Chondrocyte (in vitro differentiated cells): ENCODE measurements at regions not wholly inside any gene's neighbourhood (a gene's known extent, or its start where the extent isn't known, plus 50 kb on each side); places are given as distances from the start of the nearest gene placed in this dataset.

ENCODE experiments used
- DNase-seq: peaks from one replicate; pipeline ENCODE4 v3.0.0; 2021; ENCODE audit warnings: mixed read lengths, low spot score
- H3K27ac Mint-ChIP-seq: one replicate; pipeline ENCODE4 v1.8.0; 2021; ENCODE audit warnings: mild to moderate bottlenecking, moderate library complexity, mixed read lengths; ENCODE audit not compliant: unreplicated experiment
- H3K27me3 Mint-ChIP-seq: 2 replicates; pipeline ENCODE4 v1.8.0; 2021; ENCODE audit warnings: low read depth, mixed read lengths
- H3K36me3 Mint-ChIP-seq: 2 replicates; pipeline ENCODE4 v1.8.0; 2021; ENCODE audit warnings: low read depth, mixed read lengths
- H3K4me1 Mint-ChIP-seq: 2 replicates; pipeline ENCODE4 v1.8.0; 2021; ENCODE audit warnings: low read depth, mild to moderate bottlenecking, mixed read lengths
- H3K4me3 Mint-ChIP-seq: one replicate; pipeline ENCODE4 v1.8.0; 2021; ENCODE audit warnings: mild to moderate bottlenecking, moderate library complexity, mixed read lengths; ENCODE audit not compliant: unreplicated experiment
- H3K9me3 Mint-ChIP-seq: 2 replicates; pipeline ENCODE4 v1.8.0; 2021; ENCODE audit warnings: low read depth, mixed read lengths
- CTCF ChIP-seq: fragments of 200-600 bp; sonication (generic); IDR thresholded peaks from 2 replicates; pipeline ENCODE4 v1.5.0; 2021; ENCODE audit warnings: antibody characterized with exemption, mild to moderate bottlenecking, moderate library complexity

- H3K4me1 Mint-ChIP-seq: peaks cover 10% of the 10 kb centered on the region
- H3K27ac Mint-ChIP-seq: no peak overlapping the region
- no peak overlapping the region for H3K4me3 Mint-ChIP-seq
- no peak for TF ChIP-seq CTCF
- H3K9me3 Mint-ChIP-seq: peaks cover 10% of the 10 kb centered on the region
- DNase-seq: no peak
- no peaks in the 10 kb centered on the region for H3K27me3 Mint-ChIP-seq
- peaks cover 2% of the 10 kb centered on the region for H3K36me3 Mint-ChIP-seq
These were observed 1511.1 kb downstream of the TECRL start for GRCh38 chr4:62898115-62898514.

- H3K4me3 Mint-ChIP-seq: no peak overlapping the region
- TF ChIP-seq CTCF: no peak
- H3K4me1 Mint-ChIP-seq: peaks cover 10% of the 10 kb centered on the region
- H3K9me3 Mint-ChIP-seq: peaks cover 10% of the 10 kb centered on the region
- DNase-seq: no peak
- no peak overlapping the region for H3K27ac Mint-ChIP-seq
- H3K36me3 Mint-ChIP-seq: peaks cover 2% of the 10 kb centered on the region
- H3K27me3 Mint-ChIP-seq: no peaks in the 10 kb centered on the region
These were observed 1512.5 kb downstream of the TECRL start for GRCh38 chr4:62896721-62897120.

GRCh38 chr4:62881901-62882300 lies 1527.3 kb downstream of the TECRL start:
- H3K4me3 Mint-ChIP-seq: no peak overlapping the region
- no peak overlapping the region for H3K27ac Mint-ChIP-seq
- no peaks in the 10 kb centered on the region for H3K4me1 Mint-ChIP-seq
- DNase-seq: no peak
- no peak for TF ChIP-seq CTCF
- peaks cover 2% of the 10 kb centered on the region for H3K36me3 Mint-ChIP-seq
- peaks cover 13% of the 10 kb centered on the region for H3K9me3 Mint-ChIP-seq
- peaks cover 2% of the 10 kb centered on the region for H3K27me3 Mint-ChIP-seq

- DNase-seq: no peak
- Mint-ChIP-seq H3K36me3 (peaks cover 2% of the 10 kb centered on the region), H3K9me3 (peaks cover 19% of the 10 kb centered on the region), H3K4me3 (no peak overlapping the region), H3K4me1 (no peaks in the 10 kb centered on the region), H3K27me3 (peaks cover 2% of the 10 kb centered on the region), H3K27ac (no peak overlapping the region)
- no peak for TF ChIP-seq CTCF
These were observed 1528.0 kb downstream of the TECRL start for GRCh38 chr4:62881210-62881609.

GRCh38 chr4:62872856-62873255 lies 1536.4 kb downstream of the TECRL start:
- Mint-ChIP-seq H3K27ac (no peak overlapping the region), H3K4me3 (no peak overlapping the region), H3K27me3 (no peaks in the 10 kb centered on the region), H3K4me1 (no peaks in the 10 kb centered on the region), H3K9me3 (peaks cover 14% of the 10 kb centered on the region), H3K36me3 (no peaks in the 10 kb centered on the region)
- DNase-seq: no peak
- no peak for TF ChIP-seq CTCF
